GM12875 (cell line): ENCODE measurements at regions not wholly inside any gene's neighbourhood (a gene's known extent, or its start where the extent isn't known, plus 50 kb on each side); places are given as distances from the start of the nearest gene placed in this dataset.

Source experiments
- H3K4me3 ChIP-seq: one replicate; pipeline ENCODE4 v1.5.1; 2011; ENCODE audit warnings: low read depth, low read length, control low read depth
- CTCF ChIP-seq: IDR thresholded peaks from 2 replicates; pipeline ENCODE4 v1.5.1; 2011; ENCODE audit warnings: low read depth, mild to moderate bottlenecking, control low read depth, inconsistent platforms, low read length, moderate library complexity, borderline replicate concordance; ENCODE audit not compliant: insufficient read depth

GRCh38 chr9:119453980-119454379 lies 84.7 kb upstream of the BRINP1 start:
- no peak for TF ChIP-seq CTCF
- H3K4me3 ChIP-seq: no peak overlapping the region

GRCh38 chr9:119453490-119453911 lies 84.3 kb upstream of the BRINP1 start:
- no peak for TF ChIP-seq CTCF

GRCh38 chr9:119451426-119451825 lies 82.2 kb upstream of the BRINP1 start:
- no peak overlapping the region for H3K4me3 ChIP-seq
- no peak for TF ChIP-seq CTCF

More at GRCh38 chr9:119453490-119453911, 84.3 kb upstream of the BRINP1 start:
- H3K4me3 ChIP-seq: no peak overlapping the region

- TF ChIP-seq CTCF: no peak
Measured at GRCh38 chr9:119443179-119443578, 73.9 kb upstream of the BRINP1 start.

GRCh38 chr9:119441832-119442231 lies 72.6 kb upstream of the BRINP1 start:
- H3K4me3 ChIP-seq: no peak overlapping the region
- TF ChIP-seq CTCF: no peak

More at GRCh38 chr9:119443179-119443578, 73.9 kb upstream of the BRINP1 start:
- no peak overlapping the region for H3K4me3 ChIP-seq

- TF ChIP-seq CTCF: no peak
- H3K4me3 ChIP-seq: no peak overlapping the region
Measured at GRCh38 chr9:119441338-119441737, 72.1 kb upstream of the BRINP1 start.

- H3K4me3 ChIP-seq: no peak overlapping the region
- TF ChIP-seq CTCF: no peak
Measured at GRCh38 chr9:119436261-119436660, 67.0 kb upstream of the BRINP1 start.
